Bone marrow (tissue), 2 donors: ENCODE measurements at regions not wholly inside any gene's neighbourhood (a gene's known extent, or its start where the extent isn't known, plus 50 kb on each side); places are given as distances from the start of the nearest gene placed in this dataset.
"Not testable (repeated sequence)": the region's sequence is repeated elsewhere in the genome, so short reads cannot be mapped to it uniquely, and the experiment has no call there.

Experiments used
- DNase-seq, 2 donors: peaks; one replicate each; lab custom pipeline; 2025; lab: John Stamatoyannopoulos, UW

DNA sequence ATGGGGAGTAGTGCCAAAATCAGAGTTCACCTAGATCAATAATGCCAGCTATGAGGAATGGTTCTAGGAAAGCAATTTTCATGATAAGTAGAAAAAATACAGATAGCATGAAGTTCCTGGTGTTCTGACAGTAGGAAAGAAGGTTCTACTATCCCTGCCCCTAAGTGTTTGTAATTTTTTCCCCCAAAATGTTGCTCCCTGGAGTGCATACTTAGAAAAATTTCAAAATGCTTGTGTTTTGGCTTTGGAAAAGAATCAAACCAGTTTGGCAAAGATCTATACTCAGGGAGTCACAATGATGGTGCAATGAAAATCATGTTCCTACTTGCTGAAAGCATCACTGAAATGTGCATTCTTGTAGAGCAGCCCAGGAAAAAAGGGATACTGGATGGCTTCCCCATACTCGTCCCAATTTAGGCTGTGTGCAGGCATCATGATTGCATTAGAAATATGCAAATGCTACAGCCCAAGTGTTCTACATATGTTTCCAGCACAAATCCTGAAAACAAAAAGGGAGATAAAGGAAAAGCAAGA, 74.7 kb downstream of the LPAR4 start:
- no peak for DNase-seq

DNA sequence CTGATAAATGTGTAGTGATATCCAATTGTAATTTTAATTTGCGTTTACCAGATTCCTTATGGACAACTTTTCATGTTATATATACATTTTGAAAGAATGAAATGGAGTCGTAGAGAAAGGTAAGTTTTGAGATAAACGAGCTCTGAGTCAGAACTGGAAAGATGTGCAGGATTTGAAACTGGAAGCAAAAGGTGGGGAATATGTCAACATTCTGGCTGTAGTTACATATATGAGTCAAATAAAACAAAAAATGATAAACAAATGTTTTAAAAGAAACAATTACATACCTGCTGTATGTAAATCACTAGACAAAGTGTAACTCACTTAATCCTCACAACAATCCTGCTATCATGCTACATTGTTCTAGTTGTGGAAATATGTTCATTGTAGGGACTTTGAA, 84.0 kb downstream of the LPAR4 start:
- DNase-seq = no peak

DNA sequence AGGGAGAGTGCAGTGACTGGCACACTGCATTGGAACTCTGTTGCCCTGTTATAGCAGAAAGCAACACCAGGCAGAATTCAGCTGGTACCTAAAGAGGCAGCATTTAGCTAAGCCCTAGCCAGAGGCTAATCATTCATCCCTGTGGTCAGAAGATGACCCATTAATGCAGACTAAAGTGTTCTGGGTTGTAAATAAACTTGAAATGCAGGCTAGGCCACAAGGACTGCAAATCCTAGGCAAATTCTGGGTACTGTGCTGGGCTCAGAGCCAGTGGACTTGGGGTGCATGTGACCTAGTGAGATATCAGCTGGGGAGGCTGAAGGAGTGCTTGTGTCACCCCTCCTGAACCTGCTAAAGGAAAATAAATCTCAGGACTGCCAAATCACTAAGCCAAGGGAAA, 91.2 kb downstream of the LPAR4 start:
- DNase-seq = no peak

GRCh38 chrX:78839711-78840110, 92.2 kb downstream of the LPAR4 start:
- no peak for DNase-seq

DNA sequence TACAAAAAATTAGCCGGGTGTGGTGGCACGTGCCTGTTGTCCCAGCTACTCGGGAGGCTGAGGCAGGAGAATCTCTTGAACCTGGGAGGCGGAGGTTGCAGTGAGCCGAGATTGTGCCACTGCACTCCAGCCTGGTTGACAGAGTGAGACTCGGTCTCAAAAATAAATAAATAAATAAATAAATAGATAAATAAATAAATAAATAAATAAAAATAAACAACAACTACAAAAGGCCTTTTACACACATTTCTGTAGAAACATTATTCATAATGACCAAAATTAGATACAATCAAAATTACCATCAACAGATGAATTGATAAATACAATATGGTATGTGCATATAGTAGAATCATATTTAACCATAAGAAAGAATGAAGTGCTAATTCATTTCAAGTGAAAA, 96.7 kb downstream of the LPAR4 start:
- DNase-seq = not testable (repeated sequence)

- DNase-seq = not testable (repeated sequence)
Observed at GRCh38 chrX:78881248-78881647, 63.9 kb upstream of the P2RY10 start.

DNA sequence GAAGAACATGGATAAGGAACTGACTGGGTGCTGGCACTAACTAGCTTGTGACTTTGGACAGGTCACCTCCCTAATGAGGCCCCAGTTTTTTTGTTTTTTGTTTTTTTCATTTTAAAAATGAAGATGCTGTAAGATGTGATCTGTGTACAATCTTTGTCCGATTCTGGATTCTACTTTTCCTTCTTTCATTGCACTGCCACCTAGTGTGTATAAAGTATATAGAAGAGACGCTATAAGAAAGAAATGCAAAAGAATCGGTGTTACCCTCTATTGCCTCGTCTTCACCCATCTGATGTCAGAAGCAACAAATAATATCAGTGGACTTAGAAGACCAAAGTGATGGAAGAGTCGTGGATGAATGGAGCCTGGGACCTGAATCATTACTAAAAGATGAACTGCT, 58.6 kb upstream of the P2RY10 start:
- peak in 1 of 2 donors; percentile 9 for DNase-seq
